ENCODE measurements at regions not wholly inside any gene's neighbourhood (a gene's known extent, or its start where the extent isn't known, plus 50 kb on each side); places are given as distances from the start of the nearest gene placed in this dataset.
"Not testable (repeated sequence)": the region's sequence is repeated elsewhere in the genome, so short reads cannot be mapped to it uniquely, and the experiment has no call there.

DNA sequence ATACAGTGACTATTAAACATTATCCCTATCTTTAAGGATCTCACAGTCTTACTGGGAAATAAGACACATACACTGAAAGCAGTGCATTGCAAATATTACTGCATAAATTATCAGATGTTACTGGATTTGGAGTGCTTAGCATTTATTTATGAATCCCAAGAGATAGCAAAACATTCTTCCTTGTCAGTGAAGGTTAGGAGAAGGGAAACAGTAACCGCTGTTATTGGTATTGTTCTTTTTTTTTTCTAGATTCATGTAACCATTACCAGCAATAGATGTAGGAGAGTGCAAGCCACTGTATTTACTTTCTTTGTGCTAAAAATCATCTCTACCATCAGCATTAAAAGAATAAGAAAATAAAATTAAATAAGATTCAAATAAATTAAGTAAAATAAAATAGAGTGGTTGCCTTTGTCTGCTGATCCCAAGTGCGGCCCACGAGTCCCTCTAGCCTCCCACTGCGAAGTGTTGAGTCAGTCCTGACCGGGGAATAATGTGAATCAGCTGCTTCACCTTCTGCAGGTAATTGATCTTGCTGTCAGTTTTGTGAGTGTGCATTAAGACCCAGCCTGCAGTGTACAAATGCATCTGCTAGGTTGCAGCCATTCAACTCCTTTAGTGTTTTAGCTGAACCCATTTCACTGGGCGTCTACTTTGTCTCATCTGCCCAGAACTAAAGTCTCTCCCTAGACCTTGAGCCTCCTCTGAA, 1344.9 kb downstream of the GATA3 start:
- no peak for DNase-seq (ENCODE audit: low read depth)

DNA sequence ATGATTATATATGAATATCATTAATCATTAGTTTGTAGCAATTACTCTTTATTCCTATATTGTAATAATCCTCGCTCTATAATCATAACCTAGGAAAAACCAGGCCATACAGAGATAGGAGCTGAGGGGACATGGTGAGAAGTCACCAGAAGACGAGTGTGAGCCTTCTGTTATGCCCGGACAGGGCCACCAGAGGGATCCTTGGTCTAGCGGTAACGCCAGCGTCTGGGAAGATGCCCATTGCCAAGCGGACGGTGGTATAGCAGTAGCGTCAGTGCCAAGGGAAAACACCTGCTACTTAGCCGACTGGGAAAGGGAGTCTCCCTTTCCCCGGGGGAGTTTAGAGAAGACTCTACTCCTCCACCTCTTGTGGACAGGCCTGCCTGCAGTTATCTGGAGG, 1347.6 kb downstream of the GATA3 start:
- DNase-seq (ENCODE audit: low read depth) = not testable (repeated sequence)

DNA sequence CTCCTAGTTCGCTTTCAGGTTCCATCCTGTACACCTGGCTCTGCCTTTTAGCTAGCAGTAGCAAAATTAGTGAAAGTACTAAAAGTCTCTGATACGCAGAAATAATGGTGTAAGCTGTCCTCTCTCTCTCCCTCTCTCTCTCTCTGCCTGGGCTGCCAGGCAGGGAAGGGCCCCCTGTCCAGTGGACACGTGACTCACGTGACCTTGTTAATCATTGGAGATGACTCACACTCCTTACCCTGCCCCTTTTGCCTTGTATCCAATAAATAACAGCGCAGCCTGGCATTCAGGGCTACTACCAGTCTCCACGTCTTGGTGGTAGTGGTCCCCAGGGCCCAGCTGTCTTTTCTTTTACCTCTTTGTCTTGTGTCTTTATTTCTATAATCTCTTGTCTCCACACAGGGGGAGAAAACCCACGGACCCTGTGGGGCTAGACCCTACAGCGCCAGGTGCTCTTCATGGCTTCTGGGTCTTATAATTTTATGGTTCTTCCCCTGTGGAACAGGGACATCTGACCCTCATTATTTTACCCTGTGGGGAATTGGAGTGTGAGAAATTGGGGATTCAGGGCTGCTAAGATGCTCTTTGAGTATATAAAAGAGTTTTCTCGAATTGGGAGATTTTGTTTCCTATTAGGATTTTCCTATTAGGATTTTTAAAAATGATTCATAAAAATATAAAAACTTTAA, 1348.2 kb downstream of the GATA3 start:
- not testable (repeated sequence) for DNase-seq (ENCODE audit: low read depth)

DNA sequence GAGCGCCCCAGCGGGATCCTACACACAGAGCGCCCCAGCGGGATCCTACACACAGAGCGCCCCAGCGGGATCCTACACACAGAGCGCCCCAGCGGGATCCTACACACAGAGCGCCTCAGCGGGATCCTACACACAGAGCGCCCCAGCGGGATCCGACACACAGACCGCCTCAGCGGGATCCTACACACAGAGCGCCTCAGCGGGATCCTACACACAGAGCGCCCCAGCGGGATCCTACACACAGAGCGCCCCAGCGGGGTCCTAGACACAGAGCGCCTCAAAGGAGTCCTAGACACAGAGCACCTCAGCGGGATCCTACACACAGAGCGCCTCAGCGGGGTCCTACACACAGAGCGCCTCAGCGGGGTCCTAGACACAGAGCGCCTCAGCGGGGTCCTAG, 1352.7 kb downstream of the GATA3 start:
- not testable (repeated sequence) for DNase-seq (ENCODE audit: low read depth)

DNA sequence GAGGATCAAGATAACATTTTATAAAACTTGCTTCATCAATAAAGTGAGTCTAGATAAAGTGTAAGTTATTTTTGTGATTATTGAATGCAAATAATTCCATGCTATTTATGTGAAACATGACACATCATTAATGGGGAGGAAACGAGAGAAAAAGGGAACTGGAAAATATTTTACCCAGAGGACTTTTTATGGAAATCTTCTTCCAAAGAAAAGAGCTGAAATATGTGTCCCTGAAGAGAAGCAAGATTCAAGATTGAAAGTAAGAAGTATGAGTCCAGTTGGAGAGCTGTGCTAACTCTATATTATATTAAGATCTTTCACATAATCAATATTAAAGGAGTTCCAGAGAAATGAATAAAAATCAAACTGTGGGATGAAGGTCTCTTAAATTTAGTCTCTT, 1361.8 kb downstream of the GATA3 start:
- no peak for DNase-seq (ENCODE audit: low read depth)

GRCh38 chr10:9419757-9420156, 1365.3 kb downstream of the GATA3 start:
- no peak for DNase-seq (ENCODE audit: low read depth)

GRCh38 chr10:9427209-9427608, 1372.7 kb downstream of the GATA3 start:
- no peak for DNase-seq (ENCODE audit: low read depth)

GRCh38 chr10:9437131-9437530, 1382.6 kb downstream of the GATA3 start:
- DNase-seq (ENCODE audit: low read depth) = no peak

- DNase-seq (ENCODE audit: low read depth) = no peak
Measured at GRCh38 chr10:9443758-9444157, 1389.3 kb downstream of the GATA3 start.

GRCh38 chr10:9449530-9449929, 1395.0 kb downstream of the GATA3 start:
- DNase-seq (ENCODE audit: low read depth) = no peak

- DNase-seq (ENCODE audit: low read depth) = no peak
Measured at GRCh38 chr10:9450801-9451200, 1396.3 kb downstream of the GATA3 start.

DNA sequence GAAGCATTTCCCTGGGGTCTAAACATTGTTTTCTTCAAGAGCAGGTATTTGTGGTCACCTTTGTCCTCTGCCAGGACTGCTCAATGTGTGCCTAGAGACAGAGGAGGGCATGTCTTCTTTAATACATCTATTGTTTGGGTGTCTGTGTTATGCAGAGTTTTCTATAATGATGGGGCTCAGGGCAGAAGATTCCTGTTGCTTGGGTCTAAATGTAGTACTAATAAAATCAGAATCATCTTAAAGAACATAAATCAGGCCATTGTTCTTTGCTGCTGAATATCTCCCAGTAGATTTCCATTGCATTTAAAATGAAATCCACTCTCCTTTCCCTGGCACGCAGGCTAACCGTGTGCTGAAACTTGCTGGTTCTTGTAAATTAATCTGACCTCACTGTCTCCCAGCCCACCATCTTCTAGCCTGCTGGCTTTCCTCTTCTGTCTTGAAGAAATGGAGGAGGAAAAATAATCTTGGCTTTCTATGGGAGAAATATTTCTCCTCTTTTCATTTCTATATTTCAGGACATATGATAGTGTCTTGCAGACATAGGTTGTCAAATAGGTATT, 1396.8 kb downstream of the GATA3 start:
- no peak for DNase-seq (ENCODE audit: low read depth)

GRCh38 chr10:9452056-9452455, 1397.6 kb downstream of the GATA3 start:
- DNase-seq (ENCODE audit: low read depth) = no peak

DNA sequence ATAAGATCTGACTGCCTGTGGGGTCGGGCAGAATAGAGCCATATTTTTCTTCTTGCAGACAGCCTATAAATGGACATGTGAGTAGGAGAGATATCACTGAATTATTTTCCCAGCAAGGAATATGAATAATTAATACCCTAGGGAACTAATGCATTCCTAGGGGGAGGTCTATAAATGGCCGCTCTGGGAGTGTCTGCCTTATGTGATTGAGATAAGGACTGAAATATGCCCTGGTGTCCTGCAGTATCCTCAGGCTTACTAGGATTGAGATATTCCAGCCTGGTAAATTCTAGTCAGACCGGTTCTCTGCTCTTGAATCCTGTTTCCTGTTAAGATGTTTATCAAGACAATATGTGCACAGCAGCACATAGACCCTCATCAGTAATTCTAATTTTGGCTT, 1399.4 kb downstream of the GATA3 start:
- not testable (repeated sequence) for DNase-seq (ENCODE audit: low read depth)

- DNase-seq (ENCODE audit: low read depth) = no peak
Measured at GRCh38 chr10:9469663-9470205, 1415.2 kb downstream of the GATA3 start.

- DNase-seq (ENCODE audit: low read depth) = no peak
Measured at GRCh38 chr10:9470581-9470980, 1416.1 kb downstream of the GATA3 start.

GRCh38 chr10:9501944-9502343, 1447.5 kb downstream of the GATA3 start:
- DNase-seq (ENCODE audit: low read depth) = no peak

GRCh38 chr10:9504227-9504626, 1449.7 kb downstream of the GATA3 start:
- no peak for DNase-seq (ENCODE audit: low read depth)

- DNase-seq (ENCODE audit: low read depth) = no peak
Measured at GRCh38 chr10:9505546-9505945, 1451.1 kb downstream of the GATA3 start.

DNA sequence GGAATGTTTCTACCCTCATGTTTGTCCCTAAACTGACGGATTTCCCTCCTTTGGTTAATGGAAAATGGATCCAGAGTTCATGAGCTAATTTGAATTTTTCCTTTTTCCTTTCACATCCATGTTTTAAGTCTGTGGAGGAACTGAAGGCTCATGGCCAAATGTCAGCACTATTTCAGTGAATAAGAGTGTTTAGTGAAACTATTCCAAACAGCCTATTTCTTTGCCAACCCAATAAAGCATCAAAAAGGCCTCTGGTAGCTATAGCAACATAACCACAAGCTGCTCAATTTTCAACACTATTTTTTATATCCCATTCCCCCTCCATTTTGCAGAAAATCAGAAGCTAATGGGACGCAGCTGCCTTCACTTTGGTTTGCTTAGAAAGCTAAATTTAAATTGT, 1454.1 kb downstream of the GATA3 start:
- no peak for DNase-seq (ENCODE audit: low read depth)

DNA sequence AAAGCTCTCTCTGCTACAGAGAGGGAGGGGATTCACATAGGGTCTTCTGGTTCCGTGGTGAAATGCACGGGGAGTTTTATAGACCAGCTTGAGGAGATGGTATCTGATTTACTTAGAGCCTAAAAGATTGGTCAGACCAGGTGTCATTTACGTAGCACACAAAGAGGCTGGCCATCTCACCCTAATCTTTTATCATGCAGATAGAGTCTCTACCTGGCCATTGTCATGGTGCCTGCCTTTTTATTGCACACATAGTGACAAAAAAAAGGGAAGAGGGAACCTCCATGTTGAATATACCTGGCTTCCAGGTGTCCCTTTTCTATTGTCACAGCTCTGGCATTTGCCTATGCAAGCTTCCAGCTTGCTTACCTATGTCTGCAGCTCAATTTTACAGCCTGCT, 1456.1 kb downstream of the GATA3 start:
- DNase-seq (ENCODE audit: low read depth) = no peak

GRCh38 chr10:9515922-9516321, 1461.4 kb downstream of the GATA3 start:
- no peak for DNase-seq (ENCODE audit: low read depth)

DNA sequence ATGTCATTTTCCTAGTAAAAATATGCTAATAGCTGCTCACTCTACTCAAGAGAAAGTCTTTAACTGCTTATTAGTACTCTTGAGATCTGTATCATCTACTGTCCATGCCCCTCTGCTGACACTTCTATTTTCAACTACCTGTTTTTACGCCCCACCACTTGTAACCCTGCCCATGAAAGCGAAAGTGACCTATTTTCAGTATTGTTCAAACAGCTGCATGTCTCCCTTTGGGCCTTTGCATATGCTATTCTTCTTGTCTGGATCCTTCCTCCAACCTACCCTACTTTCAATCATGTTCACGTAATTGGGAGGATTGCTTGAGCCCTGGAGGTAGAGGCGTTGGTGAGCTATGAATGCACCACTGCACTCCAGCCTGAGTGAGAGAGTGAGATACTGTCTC, 1481.3 kb downstream of the GATA3 start:
- DNase-seq (ENCODE audit: low read depth) = no peak

Data from activated gamma-delta T cell treated with anti-CD3 and anti-CD28 coated beads, Interleukin-2, amount 50 U/mL, for 16 hours (primary cell).